Astrocyte (in vitro differentiated cells and primary cell): ENCODE measurements at regions not wholly inside any gene's neighbourhood (a gene's known extent, or its start where the extent isn't known, plus 50 kb on each side); places are given as distances from the start of the nearest gene placed in this dataset.

Source experiments
- EZH2 ChIP-seq: IDR thresholded peaks from 2 replicates; pipeline ENCODE4 v1.6.1; 2012; ENCODE audit warnings: mild to moderate bottlenecking, low read length, inconsistent platforms; ENCODE audit not compliant: insufficient read depth
- TF ChIP-seq, protein P1 (sequence below): IDR thresholded peaks from 2 replicates; pipeline ENCODE4 v1.5.1; 2011; ENCODE audit warnings: low read depth, mild to moderate bottlenecking, inconsistent platforms, low read length, moderate library complexity; ENCODE audit not compliant: insufficient read depth

DNA sequence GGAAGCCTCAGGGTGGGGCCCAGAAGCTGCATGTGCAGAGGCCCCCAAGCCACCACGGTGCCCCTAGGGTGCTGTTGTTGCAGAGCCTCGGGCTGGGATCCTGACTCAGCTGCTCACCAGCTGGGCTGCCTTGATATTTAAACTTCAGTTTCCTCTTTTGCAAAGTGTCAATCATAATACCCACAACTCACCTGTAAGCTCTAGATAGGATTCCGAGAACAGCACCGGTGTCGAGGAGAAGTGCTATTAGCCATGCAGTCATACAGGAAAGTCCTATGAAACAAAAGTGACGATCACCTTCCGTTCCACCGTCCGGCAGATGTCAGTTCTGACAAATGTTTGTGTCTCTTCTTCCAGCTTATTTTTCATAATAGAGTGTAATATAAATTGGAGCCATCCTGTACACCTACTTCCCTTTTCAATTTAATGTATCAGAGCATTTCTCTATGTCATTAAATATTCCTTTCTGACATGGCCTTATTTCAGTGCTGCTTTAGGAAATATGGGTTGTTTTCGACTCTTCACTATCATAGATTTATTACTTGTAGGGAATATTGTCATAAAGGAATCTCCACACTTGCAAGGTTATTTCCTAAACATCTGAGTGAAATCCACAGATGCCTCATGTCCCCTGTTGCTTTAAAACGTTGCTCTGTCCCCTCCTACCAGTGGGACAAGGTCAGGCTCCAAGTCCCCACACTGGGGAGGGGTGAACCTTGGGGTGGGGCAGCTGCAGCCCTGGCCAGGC, 100.8 kb downstream of the SIK1 start:
- TF ChIP-seq, protein P1, sequence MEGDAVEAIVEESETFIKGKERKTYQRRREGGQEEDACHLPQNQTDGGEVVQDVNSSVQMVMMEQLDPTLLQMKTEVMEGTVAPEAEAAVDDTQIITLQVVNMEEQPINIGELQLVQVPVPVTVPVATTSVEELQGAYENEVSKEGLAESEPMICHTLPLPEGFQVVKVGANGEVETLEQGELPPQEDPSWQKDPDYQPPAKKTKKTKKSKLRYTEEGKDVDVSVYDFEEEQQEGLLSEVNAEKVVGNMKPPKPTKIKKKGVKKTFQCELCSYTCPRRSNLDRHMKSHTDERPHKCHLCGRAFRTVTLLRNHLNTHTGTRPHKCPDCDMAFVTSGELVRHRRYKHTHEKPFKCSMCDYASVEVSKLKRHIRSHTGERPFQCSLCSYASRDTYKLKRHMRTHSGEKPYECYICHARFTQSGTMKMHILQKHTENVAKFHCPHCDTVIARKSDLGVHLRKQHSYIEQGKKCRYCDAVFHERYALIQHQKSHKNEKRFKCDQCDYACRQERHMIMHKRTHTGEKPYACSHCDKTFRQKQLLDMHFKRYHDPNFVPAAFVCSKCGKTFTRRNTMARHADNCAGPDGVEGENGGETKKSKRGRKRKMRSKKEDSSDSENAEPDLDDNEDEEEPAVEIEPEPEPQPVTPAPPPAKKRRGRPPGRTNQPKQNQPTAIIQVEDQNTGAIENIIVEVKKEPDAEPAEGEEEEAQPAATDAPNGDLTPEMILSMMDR = no peak
- TF ChIP-seq EZH2 = no peak
